ENCODE measurements at regions not wholly inside any gene's neighbourhood (a gene's known extent, or its start where the extent isn't known, plus 50 kb on each side); places are given as distances from the start of the nearest gene placed in this dataset.

DNA sequence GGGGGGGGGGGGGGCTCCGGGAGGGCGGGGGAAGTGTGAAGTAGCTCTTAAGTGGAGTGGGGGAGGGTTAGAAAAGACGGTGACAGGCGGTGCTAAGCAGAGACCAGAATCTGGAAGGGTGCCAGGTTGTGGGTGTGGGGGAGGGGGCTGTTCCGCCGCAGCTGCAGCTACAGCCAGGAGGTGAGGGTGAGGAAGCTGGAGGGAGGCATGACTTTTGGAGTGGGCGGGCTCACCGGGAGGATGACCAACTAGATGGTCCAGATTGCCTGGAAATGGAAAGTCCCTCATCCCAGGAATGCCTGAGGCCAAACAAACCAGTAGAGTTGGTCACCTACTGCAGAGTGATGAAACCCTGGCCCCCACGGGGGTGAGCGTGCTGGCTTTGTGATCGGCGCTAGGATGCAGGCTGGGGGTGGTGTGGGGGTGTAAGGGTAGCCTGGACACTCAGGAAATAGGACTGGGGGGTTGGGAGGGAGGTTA, 158.1 kb upstream of the SHB start:
- no peak for DNase-seq

DNA sequence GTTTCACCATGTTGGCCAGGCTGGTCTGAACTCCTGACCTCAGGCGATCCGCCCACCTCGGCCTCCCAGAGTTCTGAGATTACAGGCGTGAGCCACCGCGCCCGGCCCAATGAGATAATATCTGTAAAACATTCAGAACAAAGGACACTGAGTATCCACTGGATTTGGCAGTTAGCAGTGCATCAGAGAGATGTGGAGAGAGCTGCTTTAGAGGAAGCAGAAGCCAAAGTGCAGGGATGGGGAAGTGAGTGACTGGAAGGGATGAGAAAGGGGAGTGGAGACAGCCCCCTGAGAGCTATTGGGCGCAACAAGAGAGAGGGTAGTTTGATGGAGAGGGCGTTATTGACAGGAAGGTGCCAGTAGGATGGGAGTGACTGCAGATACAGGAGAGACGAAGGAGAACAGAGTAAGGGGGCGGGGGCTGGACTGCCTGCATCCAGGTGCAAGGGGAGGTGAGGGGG, 157.5 kb upstream of the SHB start:
- DNase-seq, result no peak

DNA sequence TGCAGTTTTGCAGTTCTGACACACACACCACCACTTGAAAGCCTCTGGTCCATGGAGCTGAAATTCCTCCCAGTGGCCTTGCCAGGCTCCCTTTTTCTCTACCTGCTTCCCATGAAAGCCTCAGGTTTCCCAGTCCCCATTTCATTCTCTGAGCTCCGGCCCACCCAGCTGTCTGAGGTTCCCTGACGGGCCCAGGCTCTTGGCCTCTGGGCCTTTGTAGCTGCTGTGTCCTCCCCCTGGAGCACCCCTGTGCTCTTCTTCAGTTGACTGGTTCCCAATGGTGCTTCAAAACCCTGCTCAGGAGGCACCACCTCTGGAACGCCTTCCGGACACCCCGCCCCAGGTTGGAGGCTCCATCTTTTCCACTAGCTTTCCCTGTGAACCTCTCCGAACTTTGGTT, 155.9 kb upstream of the SHB start:
- DNase-seq, result no peak

DNA sequence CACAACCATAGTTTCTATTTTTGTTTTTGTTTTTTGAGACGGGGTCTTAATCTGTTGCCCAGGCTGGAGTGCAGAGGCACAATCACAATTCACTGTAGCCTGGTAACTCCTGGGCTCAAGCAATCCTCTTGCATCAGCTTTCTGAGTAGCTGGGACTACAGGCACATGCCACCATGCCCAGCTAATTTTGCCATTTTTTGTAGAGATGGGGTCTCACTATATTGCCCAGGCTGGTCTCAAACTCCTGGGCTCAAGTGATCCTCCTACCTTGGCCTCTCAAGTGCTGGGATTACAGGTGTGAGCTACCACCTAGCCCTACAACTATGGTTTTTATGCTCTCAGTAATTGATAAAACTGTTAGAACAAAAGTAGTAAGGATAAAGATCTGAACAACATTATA, 147.5 kb upstream of the SHB start:
- DNase-seq, result no peak

DNA sequence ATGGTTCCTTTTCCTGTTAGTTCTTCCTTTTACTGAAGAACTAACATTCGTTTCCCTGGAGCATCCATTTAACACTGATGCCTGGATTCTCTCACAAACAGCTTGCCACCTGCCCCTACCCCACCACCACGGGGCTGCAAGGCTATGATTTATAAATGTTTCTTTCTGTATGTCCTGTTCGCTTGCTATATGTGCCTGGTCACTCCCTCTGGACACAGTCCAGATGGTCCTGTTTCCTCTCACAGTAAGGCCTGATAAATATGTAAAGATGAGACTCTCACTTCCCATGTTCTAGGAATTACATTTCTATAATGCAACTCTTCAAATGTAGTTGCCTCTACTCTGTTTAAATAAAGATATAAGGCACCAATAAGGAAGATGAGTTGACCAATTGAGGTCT, 146.4 kb upstream of the SHB start:
- no peak for DNase-seq

DNA sequence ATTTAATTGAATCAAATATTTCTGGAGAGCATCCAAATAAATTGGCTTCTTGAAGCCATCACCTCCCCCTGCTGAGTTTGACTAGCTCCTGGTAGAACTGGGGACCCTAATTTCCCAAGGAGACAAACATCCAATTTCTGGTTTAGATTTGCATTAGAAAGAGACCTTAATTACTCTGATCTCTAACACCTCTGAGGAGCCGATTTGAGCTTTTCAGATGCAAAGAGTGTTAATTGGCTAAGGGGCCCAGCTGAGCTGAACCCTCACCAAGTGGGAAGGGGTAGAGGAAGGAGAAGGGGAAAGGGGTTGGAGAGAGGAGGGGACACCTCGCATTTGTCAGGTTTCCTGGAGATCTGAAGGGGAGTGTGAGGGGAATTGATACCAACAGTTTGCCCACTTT, 145.4 kb upstream of the SHB start:
- no peak for DNase-seq

DNA sequence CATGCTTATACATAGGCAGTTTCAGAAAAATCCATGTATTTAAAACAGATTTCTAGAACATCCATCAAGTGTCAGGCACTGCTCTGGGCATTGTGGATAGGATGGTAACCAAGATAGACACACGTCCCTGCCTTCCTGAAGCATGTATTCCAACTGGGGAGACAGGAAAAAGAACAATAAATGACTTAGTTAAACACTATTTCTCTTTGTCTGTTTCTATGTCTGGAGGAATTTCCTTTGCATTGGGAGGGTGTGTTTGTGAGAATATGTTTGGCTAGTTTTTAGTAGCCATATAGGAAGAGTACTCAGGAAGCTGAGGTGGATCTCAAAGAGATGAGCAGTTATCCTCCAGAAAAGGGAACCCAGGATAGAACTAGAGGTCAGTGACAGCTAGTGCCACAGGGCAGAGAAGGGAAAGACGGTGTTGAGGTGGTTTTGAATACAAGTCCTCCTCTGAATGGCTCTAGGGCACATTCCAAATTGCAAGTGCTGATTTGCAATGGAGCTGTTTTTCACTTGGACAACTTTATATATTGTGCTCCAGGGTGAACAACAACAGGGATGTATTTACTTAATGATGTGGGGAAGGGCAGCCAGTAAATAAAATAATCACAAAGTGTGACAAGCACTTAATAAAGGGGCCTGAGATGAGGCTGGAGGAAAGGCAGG, 144.7 kb upstream of the SHB start:
- no peak for DNase-seq

DNA sequence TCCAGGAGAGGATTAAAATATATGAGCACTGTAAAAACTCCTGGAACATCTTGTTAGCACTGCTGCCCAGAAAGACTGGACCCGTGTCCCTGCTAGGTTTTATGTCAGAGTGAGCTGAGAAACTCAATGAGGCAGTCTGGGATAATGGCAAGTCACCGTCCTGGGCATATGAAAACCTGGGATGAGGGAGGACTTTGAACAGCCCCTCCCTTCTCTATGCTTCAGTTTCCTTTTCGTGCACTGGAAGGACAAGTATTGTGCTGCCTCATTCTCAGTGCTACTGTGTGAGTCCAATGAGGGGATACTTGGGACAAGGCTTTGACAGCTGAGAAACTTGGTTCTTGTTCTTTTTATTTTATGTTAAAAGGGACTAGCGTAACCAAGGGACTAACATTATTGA, 143.0 kb upstream of the SHB start:
- no peak for DNase-seq

DNA sequence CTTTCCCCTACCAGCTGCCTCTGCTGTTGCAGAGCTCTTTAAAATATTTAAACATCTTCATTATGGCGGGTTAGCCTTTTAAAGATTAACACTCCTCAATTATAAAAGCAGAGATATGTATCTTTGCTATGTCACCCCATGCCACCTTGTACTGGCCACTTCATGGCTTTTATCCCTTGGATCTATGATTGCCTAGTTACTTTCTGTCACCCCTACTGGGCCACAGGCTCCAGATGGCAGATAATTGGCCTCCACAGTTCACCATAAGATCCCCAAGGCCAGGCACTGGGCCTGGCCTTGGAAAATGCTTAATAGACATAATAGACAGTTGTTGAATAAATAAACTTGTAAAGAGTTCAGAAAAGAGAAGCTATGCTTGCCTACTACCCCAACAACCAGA, 142.0 kb upstream of the SHB start:
- no peak for DNase-seq

DNA sequence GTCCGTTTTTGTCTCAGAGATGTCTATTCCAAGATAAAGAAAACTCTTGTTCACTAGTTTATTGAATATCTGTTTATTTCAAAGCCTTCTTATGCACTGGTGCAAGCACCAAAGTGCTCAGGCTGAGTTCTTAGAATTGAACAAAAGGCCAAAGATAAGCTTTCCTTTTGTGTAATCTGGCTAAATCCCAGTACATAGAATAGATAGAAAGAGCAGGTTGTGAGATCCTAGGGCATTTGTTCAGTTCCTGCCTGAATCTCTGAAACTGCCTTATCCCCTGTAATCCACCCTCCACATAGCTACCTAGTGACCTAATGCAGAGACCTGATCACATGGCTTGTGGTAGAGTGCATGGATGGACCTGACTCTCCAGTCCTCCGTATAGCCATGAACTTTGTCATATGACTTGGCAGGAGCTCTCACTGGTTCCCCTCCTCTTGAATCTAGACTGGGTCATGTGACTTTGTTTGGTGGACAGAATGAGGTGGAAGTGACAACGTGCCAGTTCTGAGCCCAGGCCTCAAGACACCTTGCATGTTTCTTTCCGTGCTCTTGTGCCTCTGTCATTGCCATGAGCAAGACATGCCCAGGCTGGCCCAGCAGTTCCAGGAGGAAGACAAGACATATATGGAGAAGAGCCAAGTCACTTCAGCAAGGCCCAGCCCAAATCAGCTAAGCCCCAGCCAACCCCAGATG, 139.3 kb upstream of the SHB start:
- no peak for DNase-seq

DNA sequence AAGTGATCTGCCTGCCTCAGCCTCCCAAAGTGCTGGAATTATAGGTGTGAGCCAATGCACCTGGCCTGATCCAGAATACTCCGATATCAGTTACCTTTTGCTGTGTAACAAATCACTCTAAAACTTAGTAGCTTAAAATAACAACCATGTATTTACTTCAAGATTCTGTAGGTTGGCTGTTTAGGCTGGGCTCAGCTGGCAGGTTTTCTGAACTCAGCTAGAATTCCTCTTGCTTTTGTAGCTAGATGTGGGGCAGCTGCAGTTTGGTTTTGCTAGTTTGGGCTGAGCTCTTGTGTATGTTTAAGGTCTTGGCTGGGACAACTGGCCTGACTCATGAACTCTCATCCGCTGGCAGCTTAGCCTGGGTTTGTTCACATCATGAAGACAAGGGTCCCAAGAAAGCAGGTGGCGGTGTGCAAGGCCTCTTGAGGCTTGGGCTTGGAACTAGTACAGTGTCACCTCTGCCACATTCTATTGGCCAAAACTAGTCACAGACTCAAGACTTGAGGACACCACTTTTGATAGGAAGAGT, 138.3 kb upstream of the SHB start:
- no peak for DNase-seq

DNA sequence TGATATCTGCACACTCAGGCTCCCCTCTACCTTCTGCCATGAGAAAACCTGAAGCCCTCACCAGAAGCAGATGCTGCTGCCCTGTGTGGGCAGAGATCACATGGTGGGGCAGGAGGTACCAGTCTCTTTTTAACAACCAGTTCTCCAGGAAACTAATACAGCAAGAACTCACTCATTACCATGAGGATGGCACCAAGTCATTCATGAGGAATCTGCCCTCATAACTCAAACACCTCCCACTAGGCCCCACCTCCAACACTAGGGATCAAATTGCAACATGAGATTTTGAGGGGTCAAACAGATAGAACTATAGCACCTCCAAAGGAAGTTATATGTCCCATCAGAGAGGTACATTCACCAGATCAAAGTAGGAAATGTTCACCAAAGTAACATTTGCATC, 136.3 kb upstream of the SHB start:
- DNase-seq, result no peak

DNA sequence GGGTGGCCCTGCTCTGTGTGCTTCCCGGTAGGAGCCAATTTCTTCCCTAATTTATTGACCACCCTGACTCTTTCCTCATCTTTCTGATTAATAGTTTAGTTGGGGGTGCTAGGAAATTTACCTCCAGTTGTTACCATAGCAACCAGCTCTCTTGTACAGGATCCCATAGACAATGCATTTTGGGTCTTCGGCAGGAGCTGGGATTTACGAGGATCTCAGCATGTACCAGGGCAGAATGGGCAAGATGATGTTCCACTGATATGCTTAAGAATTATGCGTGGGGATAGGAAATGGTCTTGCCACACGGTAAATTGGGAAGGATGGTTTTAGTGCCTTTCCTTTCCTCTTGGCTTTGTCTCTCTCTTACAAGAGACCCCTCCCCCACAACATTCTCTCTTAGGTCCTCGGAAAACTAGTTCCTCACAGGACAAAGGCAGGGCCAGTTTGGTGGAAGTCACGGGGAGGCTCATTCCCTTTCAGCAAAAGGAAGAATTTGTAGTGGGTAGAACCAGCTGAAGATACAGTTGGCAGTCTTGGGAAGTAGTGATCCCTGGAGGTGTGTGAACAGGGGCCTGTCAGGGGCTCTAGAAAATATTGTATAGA, 133.4 kb upstream of the SHB start:
- DNase-seq, result no peak

DNA sequence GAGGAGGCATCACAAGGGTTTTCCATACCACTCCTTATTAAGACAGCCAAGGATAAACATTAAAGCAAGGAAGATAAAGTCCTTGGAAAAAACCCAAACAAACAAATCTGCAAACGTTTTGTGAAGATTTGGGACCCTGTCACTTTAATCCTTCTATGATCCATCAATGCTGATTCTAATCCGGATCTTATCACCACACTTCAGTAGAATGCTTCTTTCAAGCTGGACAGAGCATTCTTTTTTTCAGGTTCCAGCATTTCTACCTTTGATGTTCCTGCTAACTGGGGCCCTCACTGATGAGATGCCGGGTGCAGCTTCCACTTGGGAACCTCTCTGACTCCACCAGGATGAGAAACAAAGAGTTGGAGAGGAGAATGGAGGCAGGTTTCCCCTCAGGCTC, 132.8 kb upstream of the SHB start:
- DNase-seq, result no peak

DNA sequence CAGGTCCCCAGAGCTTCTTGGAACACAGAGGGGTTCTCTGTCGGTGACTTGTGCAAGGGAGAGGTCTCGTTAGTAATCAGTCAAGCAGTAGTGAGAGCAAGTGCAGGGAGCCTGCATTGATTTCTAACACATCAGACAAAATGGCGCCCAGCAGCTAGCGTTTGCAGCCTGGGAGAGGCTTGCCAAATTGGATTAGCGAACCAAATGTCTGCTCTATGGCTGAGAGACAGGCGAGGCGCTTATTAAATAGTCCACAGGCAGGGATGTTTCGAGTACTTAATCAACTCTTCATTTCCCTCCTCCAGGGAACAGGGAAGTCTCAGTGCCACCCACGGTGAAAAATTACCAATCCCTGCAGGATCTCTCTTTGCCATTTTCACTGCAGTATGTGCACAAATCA, 131.4 kb upstream of the SHB start:
- DNase-seq, result no peak

DNA sequence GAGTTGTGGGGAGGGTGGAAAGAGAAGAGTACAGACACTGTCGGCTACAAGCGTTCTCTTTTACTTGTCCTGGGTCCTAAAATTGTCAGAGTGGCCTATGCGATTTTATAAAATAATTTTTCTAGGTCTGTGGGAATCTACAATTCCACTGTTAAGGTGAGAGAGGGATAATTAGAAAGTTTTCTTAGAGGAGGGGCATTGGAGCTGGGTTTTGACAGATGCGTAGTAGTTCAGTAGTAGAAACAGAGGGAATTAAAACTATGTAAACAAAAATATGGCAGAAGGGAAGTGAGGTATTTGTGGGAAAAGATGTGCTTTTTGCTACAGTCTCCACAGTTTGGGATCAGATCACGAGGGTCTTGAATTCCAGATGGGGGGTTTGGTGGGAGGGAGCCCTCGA, 129.1 kb upstream of the SHB start:
- DNase-seq, result no peak

DNA sequence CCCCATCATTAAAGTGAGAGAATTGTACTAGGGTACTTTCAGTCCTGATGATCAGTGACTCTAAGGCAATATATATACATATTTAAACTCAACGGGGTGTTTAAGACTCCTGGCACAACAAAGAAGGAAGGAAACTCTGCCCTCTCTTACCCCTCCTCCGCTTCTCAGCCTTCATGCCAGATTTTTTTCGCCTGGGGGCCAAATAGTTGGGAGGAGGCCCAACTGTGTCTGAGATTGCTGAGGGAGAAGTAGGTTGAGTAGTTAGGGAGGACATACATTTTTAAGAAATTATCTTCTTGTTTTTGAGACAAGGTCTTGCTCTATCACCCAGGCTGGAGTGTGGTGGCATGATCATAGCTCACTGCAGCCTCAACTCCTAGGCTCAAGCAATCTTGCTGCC, 127.7 kb upstream of the SHB start:
- no peak for DNase-seq

DNA sequence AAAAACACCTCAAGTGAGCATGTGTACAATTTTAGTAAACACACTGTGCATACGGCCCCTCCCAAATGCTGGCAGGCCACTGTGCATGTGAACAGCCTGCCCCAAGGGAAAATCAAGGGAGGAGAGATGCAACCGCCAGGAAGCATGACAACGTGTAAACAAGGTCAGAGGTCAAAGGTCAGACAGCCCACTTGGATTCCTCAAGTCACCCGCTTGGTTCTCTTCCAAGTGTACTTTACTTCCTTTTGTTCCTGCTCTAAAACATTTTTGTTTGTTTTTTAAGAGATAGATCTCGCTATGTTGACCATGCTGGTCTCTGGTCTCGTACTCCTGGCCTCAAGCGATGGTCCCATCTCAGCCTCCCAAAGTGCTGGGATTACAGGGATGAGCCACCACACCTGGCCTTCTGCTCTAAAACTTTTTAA, 126.7 kb upstream of the SHB start:
- DNase-seq, result no peak

DNA sequence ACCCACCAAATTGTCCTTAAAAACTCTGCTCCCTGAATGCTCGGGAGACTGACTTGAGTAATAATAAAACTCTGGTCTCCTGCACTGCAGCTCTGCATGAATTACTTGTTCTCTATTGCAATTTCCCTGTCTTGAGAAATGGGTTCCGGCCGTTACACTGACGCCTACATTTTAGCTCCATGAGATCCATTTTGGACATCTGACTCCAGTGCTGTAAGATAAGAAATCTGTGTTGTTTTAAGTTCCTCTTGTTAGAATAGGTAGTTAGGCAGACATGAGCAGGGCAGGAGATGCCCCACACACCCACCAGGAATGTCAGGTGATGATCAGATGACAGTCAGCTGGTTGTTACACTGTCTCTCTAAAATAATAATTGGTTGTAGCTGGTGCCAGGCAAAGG, 125.8 kb upstream of the SHB start:
- no peak for DNase-seq

DNA sequence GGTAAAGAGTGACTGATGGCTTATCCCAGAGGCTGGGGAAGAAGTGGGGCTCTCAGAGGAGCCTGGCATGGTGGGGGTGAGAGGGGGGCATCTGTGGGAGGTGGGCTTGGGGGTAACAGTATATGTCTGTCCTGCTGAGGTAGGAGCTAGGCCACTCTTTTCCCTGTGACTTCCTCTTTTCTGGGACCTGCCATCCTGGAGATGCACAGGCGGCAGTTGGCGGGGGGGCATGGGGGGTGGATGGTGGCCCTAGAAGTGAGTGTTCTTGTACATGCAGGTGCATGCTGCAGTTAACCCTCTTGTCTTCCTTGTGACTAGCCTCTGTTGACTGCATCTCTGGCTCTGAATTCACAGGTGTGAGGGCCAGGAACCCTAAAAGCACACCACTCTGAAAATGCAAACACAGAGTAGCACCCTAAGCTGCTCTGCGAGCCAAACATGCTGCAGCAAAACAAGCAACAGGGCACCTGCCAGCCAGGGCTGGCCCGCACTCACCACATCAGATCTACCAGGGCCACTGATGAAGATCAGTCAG, 123.8 kb upstream of the SHB start:
- DNase-seq, result no peak

DNA sequence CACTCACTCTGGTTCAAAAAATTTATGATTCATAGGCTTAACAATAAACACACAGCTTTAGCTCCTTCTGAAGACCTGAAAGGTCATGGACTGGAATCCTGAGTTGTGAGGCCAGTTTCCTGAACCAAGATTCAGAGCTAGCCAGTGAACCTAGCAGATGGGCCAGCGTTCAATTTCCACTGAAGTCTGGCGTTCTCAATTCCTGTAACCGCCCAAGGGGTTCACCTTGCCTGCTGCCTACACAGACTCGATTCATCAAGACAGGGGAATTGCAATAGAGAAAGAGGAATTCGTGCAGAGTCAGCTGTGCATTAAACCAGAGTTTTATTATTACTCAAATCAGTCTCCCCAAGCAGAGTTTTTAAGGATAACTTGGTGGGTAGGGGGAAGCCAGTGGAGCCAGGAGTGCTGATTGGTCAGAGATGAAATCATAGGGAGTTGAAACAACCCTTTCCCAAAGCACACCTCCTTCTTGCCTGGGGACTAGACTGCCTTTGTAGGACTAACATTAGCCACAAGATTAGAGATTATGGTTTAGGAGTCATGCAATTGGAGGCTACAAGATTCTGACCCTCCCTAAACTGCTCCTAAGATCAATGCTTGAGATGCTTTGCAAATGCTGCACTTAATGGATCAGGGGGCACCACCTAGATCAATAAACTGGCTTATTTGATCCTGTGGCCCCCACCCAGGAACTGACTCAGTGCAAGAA, 117.5 kb upstream of the SHB start:
- no peak for DNase-seq

DNA sequence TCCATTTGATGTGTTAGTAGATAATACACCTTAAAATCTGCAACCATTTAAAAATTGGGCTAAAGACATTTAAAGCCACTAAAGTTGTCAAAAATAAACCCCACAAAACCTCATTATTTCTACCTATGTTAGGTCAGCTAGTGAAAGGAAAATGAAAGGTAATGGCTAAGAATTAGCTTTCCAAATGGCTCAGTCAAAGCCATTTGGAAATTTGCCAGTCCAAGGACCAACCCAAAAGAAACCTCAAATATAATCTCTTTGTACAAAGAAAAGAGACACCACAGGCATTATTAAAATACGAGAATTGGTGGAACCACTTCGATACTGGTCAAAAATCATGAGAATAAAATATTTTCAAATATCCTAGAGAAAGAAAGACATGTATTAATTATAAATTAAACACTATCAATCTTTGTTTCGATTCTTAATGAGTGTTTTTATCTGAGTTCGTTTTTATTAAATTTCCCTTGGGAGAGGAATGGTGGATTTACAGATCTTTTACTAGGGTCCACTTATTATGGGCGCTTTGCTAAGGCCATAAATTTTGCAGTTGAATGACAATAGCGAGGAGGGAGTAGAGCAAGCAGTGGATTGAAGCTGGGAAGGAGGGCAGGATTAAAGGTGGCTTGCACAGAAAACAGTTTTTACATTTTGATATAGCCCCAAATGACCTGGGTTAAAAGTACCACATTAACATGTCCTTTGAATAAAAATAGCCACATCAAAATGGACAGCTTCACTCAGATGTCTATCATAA, 116.8 kb upstream of the SHB start:
- no peak for DNase-seq
